ENCODE measurements at regions not wholly inside any gene's neighbourhood (a gene's known extent, or its start where the extent isn't known, plus 50 kb on each side); places are given as distances from the start of the nearest gene placed in this dataset.
"Not testable (repeated sequence)": the region's sequence is repeated elsewhere in the genome, so short reads cannot be mapped to it uniquely, and the experiment has no call there.

DNA sequence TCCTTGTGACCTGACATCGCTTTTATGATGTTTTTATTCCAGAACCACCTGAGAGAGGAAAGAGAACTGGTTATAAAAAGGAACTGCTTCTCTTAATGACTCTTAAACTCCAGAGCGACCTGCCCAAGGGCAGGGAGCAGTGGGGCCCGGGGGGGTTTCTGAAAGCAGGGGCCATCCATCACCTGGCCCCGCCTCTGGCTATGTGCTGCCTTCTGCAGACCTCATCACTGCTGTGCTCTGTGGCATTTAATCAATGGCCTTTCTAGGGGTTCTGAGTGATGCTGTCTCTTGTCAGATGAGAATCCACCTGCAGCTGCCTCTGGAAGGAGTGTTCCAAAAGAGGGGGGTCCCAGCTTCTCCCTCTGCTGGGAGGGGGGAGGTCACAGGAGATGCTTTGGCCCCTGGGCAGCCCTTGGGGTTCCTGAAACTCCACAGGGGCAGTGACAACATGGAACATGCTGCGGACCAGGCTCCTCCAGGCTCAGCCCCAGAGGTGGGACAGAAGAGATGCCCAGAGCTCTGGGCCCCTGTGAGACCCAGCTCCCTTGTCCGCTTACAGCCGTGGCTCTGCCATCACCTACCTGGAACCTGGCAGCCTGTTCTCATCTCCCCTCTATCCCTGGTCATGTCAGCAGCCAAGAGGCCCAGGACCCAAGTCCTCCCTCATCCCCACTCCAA is 177.1 kb upstream of the SULF2 start:
- H3K27ac ChIP-seq (ENCODE audit: low read length) = no peak overlapping the region
- H3K27me3 ChIP-seq (ENCODE audit: low read depth, low read length) = no peaks in the 10 kb centered on the region
- H3K9me3 ChIP-seq (ENCODE audit: control insufficient read depth in 1 of 2, low read length in 2 of 2) = no peaks in the 10 kb centered on the region
- H3K4me3 ChIP-seq (ENCODE audit: low read depth in 1 of 2, low read length in 2 of 2) = no peak overlapping the region
- H3K4me1 ChIP-seq (ENCODE audit: control insufficient read depth in 1 of 2, insufficient read depth in 2 of 2, low read length in 2 of 2) = peaks cover 0 to 12% of the 10 kb centered on the region in 2 donors
- H3K36me3 ChIP-seq (ENCODE audit: control insufficient read depth in 1 of 2, insufficient read depth in 2 of 2, low read length in 2 of 2) = no peaks in the 10 kb centered on the region

GRCh38 chr20:47960769-47961541 is 175.7 kb upstream of the SULF2 start:
- Histone ChIP-seq H3K27ac (ENCODE audit: low read length) (no peak overlapping the region), H3K36me3 (ENCODE audit: control insufficient read depth in 1 of 2, insufficient read depth in 2 of 2, low read length in 2 of 2) (no peaks in the 10 kb centered on the region), H3K27me3 (ENCODE audit: low read depth, low read length) (no peaks in the 10 kb centered on the region), H3K4me3 (ENCODE audit: low read depth in 1 of 2, low read length in 2 of 2) (no peak overlapping the region), H3K9me3 (ENCODE audit: control insufficient read depth in 1 of 2, low read length in 2 of 2) (no peaks in the 10 kb centered on the region), H3K4me1 (ENCODE audit: control insufficient read depth in 1 of 2, insufficient read depth in 2 of 2, low read length in 2 of 2) (peaks cover 0 to 12% of the 10 kb centered on the region in 2 donors)

DNA sequence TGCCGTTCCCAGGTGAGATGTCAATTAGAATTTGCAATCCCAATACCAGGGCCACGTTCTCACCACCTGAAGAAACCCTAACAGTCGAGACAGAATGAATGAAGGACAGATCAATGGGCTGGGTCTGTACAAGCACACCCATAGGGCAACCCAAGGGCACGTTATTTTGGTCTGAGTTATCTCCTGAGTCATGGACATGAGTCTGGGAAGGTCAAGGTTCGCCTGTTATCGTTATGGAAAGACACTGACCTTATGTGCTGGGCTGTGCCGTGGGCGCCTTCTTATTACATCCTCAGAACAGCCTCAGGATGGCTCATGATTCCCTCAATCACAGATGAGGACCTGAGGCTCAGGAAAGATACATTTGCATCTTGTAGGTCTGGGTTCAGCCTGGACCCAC is 175.0 kb upstream of the SULF2 start:
- Histone ChIP-seq H3K36me3 (ENCODE audit: control insufficient read depth in 1 of 2, insufficient read depth in 2 of 2, low read length in 2 of 2) (no peaks in the 10 kb centered on the region), H3K9me3 (ENCODE audit: control insufficient read depth in 1 of 2, low read length in 2 of 2) (no peaks in the 10 kb centered on the region), H3K4me1 (ENCODE audit: control insufficient read depth in 1 of 2, insufficient read depth in 2 of 2, low read length in 2 of 2) (peaks cover 0 to 12% of the 10 kb centered on the region in 2 donors), H3K4me3 (ENCODE audit: low read depth in 1 of 2, low read length in 2 of 2) (no peak overlapping the region), H3K27ac (ENCODE audit: low read length) (no peak overlapping the region), H3K27me3 (ENCODE audit: low read depth, low read length) (no peaks in the 10 kb centered on the region)

GRCh38 chr20:47957989-47958801 is 172.9 kb upstream of the SULF2 start:
- H3K9me3 ChIP-seq (ENCODE audit: control insufficient read depth in 1 of 2, low read length in 2 of 2); H3K27me3 ChIP-seq (ENCODE audit: low read depth, low read length); H3K27ac ChIP-seq (ENCODE audit: low read length); H3K36me3 ChIP-seq (ENCODE audit: control insufficient read depth in 1 of 2, insufficient read depth in 2 of 2, low read length in 2 of 2); H3K4me3 ChIP-seq (ENCODE audit: low read depth in 1 of 2, low read length in 2 of 2): not testable (repeated sequence)
- H3K4me1 ChIP-seq (ENCODE audit: control insufficient read depth in 1 of 2, insufficient read depth in 2 of 2, low read length in 2 of 2) = peaks cover 0 to 12% of the 10 kb centered on the region in 2 donors

- H3K9me3 ChIP-seq (ENCODE audit: control insufficient read depth in 1 of 2, low read length in 2 of 2) = no peaks in the 10 kb centered on the region
- no peaks in the 10 kb centered on the region for H3K27me3 ChIP-seq (ENCODE audit: low read depth, low read length)
These were observed 171.9 kb upstream of the SULF2 start for GRCh38 chr20:47957135-47957534.

DNA sequence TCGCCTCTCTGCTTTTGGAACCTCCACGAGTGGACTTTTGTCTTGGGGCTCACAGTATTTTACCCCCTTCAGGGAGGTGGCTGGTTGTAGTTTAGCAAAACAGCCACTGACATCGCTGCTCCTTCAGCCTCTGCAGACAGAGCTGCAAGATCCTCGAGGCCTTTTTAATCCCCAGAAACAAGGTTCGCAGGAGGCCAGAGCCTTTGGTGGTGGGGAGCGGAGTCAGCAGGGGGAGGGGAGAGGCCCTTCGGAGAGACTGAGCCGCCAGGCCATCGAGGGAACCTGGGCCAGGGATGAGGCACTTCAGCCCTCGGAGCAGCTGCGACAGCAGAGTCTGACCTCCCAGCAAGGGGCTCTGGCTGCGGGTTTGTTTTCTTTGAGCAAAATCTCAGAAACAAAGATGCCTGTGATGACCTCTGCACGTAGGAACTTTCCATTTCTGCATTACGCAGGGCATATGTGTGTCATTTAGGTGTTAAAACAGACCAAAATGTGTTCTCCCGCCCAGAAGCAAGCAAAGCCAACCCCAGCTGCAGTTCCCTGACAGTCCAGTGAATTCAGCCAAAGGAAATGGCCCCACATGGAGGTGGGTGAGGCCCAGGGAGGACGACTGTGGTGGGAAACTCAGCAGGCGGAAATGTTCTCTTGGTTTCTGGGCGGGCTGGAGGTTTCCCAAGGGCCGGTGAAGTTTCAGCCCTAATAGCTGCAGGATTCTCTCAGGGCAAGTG is 171.2 kb upstream of the SULF2 start:
- Histone ChIP-seq H3K27me3 (ENCODE audit: low read depth, low read length) (no peaks in the 10 kb centered on the region), H3K4me3 (ENCODE audit: low read depth in 1 of 2, low read length in 2 of 2) (no peak overlapping the region), H3K36me3 (ENCODE audit: control insufficient read depth in 1 of 2, insufficient read depth in 2 of 2, low read length in 2 of 2) (no peaks in the 10 kb centered on the region), H3K9me3 (ENCODE audit: control insufficient read depth in 1 of 2, low read length in 2 of 2) (no peaks in the 10 kb centered on the region), H3K4me1 (ENCODE audit: control insufficient read depth in 1 of 2, insufficient read depth in 2 of 2, low read length in 2 of 2) (peaks cover 0 to 12% of the 10 kb centered on the region in 2 donors), H3K27ac (ENCODE audit: low read length) (no peak overlapping the region)

More at GRCh38 chr20:47957135-47957534, 171.9 kb upstream of the SULF2 start:
- Histone ChIP-seq H3K36me3 (ENCODE audit: control insufficient read depth in 1 of 2, insufficient read depth in 2 of 2, low read length in 2 of 2) (no peaks in the 10 kb centered on the region), H3K4me1 (ENCODE audit: control insufficient read depth in 1 of 2, insufficient read depth in 2 of 2, low read length in 2 of 2) (peaks cover 0 to 12% of the 10 kb centered on the region in 2 donors), H3K27ac (ENCODE audit: low read length) (no peak overlapping the region), H3K4me3 (ENCODE audit: low read depth in 1 of 2, low read length in 2 of 2) (no peak overlapping the region)

- H3K9me3 ChIP-seq (ENCODE audit: control insufficient read depth in 1 of 2, low read length in 2 of 2) = no peaks in the 10 kb centered on the region
- no peaks in the 10 kb centered on the region for H3K27me3 ChIP-seq (ENCODE audit: low read depth, low read length)
- H3K27ac ChIP-seq (ENCODE audit: low read length) = no peak overlapping the region
- H3K36me3 ChIP-seq (ENCODE audit: control insufficient read depth in 1 of 2, insufficient read depth in 2 of 2, low read length in 2 of 2) = no peaks in the 10 kb centered on the region
- H3K4me1 ChIP-seq (ENCODE audit: control insufficient read depth in 1 of 2, insufficient read depth in 2 of 2, low read length in 2 of 2) = peaks cover 0 to 8% of the 10 kb centered on the region in 2 donors
- H3K4me3 ChIP-seq (ENCODE audit: low read depth in 1 of 2, low read length in 2 of 2) = no peak overlapping the region
These were observed 168.2 kb upstream of the SULF2 start for GRCh38 chr20:47953471-47953870.

DNA sequence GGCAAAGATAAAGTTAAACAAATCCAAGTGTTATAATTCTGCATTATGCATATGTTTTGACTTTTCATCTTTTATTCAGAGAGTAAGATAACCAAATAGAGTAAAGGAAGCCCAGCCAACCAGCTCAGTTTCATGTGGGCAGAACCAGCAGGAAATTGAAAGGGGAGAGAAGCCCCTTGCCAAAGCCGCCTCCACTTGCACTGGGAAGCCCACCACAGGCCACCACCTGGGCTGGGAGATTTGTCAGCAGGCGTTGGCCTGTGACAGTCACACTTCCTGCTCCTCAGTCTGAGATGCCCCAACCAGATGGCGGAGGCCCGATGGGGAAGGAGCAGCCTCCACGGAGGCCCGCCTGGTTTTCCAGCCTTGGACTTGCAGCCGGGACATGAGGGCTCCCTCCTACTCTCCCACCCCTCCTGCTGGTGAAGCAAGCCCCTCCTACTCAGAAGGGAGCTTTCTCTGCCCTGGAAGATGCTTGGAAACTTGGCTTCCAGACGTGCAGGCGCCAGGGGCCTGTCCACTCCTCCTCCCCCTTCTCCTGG is 166.8 kb upstream of the SULF2 start:
- no peak overlapping the region for H3K4me3 ChIP-seq (ENCODE audit: low read depth in 1 of 2, low read length in 2 of 2)
- H3K4me1 ChIP-seq (ENCODE audit: control insufficient read depth in 1 of 2, insufficient read depth in 2 of 2, low read length in 2 of 2) = no peaks in the 10 kb centered on the region
- no peaks in the 10 kb centered on the region for H3K36me3 ChIP-seq (ENCODE audit: control insufficient read depth in 1 of 2, insufficient read depth in 2 of 2, low read length in 2 of 2)
- no peaks in the 10 kb centered on the region for H3K27me3 ChIP-seq (ENCODE audit: low read depth, low read length)
- H3K27ac ChIP-seq (ENCODE audit: low read length) = no peak overlapping the region
- no peaks in the 10 kb centered on the region for H3K9me3 ChIP-seq (ENCODE audit: control insufficient read depth in 1 of 2, low read length in 2 of 2)

DNA sequence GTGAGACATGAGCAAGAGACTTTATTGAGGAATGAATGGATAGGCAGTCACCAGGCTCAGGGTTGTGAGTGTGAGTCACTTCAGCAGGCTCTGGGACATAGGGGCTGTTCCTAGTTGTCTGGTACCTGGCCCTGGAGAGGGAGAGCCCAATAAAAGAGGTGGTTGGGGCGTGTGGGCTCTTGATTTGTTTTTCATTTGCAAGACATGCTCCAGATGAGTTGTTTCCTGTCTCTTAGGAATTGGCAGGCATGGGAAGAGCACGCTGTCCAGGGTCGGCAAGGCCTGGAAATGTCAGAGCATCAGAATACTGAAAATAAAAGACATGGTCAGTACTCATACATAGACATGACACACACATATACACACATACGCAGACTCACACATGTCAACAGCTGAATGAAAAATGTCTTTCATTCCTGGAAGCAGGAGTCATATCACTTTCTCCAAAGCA is 166.3 kb upstream of the SULF2 start:
- no peaks in the 10 kb centered on the region for H3K4me1 ChIP-seq (ENCODE audit: control insufficient read depth in 1 of 2, insufficient read depth in 2 of 2, low read length in 2 of 2)
- H3K27ac ChIP-seq (ENCODE audit: low read length) = no peak overlapping the region
- no peaks in the 10 kb centered on the region for H3K27me3 ChIP-seq (ENCODE audit: low read depth, low read length)
- no peaks in the 10 kb centered on the region for H3K36me3 ChIP-seq (ENCODE audit: control insufficient read depth in 1 of 2, insufficient read depth in 2 of 2, low read length in 2 of 2)
- H3K9me3 ChIP-seq (ENCODE audit: control insufficient read depth in 1 of 2, low read length in 2 of 2) = no peaks in the 10 kb centered on the region
- H3K4me3 ChIP-seq (ENCODE audit: low read depth in 1 of 2, low read length in 2 of 2) = no peak overlapping the region

GRCh38 chr20:47950913-47951283 is 165.6 kb upstream of the SULF2 start:
- Histone ChIP-seq H3K4me1 (ENCODE audit: control insufficient read depth in 1 of 2, insufficient read depth in 2 of 2, low read length in 2 of 2) (no peaks in the 10 kb centered on the region), H3K27ac (ENCODE audit: low read length) (no peak overlapping the region), H3K4me3 (ENCODE audit: low read depth in 1 of 2, low read length in 2 of 2) (no peak overlapping the region), H3K36me3 (ENCODE audit: control insufficient read depth in 1 of 2, insufficient read depth in 2 of 2, low read length in 2 of 2) (no peaks in the 10 kb centered on the region), H3K27me3 (ENCODE audit: low read depth, low read length) (no peaks in the 10 kb centered on the region), H3K9me3 (ENCODE audit: control insufficient read depth in 1 of 2, low read length in 2 of 2) (no peaks in the 10 kb centered on the region)

All from muscle layer of duodenum (tissue), 2 donors.